ENCODE measurements at regions not wholly inside any gene's neighbourhood (a gene's known extent, or its start where the extent isn't known, plus 50 kb on each side); places are given as distances from the start of the nearest gene placed in this dataset.

DNA sequence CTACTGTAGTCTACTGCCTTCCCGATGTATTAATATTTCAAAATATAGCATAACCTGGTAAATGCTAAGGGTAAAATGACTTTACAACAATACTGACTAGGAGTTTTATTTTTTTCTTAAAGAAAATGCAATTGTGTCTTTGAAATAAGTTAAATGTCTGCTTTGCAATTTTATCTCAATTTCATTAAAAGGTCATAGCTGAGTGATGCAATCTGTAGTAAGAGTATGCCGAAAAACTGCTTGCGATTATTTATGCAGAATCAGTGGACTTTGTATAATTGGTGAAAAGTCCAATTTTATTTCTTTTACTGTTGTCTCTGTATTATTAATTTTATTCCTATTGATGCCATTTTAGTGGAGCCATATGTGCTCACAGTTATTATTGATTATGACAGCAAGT, 1143.6 kb upstream of the EPHA6 start:
- 100% methylated on average over 2 of the region's 3 CpGs for WGBS, 2 experiments
- no peak overlapping the region for H3K4me3 ChIP-seq (ENCODE audit: insufficient read depth, low read depth, low read length)
- no peaks in the 10 kb centered on the region for H3K4me1 ChIP-seq (ENCODE audit: control insufficient read depth, insufficient read depth, low read length)
- H3K36me3 ChIP-seq (ENCODE audit: control insufficient read depth, insufficient read depth, low read length), result no peaks in the 10 kb centered on the region
- H3K27me3 ChIP-seq (ENCODE audit: control insufficient read depth, insufficient read depth, low read length, poor library complexity, severe bottlenecking), result no peaks in the 10 kb centered on the region
- H3K9me3 ChIP-seq (ENCODE audit: control insufficient read depth, low read length), result no peaks in the 10 kb centered on the region
- H3K27ac ChIP-seq (ENCODE audit: insufficient read depth, low read depth, low read length, poor library complexity, severe bottlenecking), result no peak overlapping the region

- H3K9me3 ChIP-seq (ENCODE audit: control insufficient read depth, low read length), result no peaks in the 10 kb centered on the region
- no peak overlapping the region for H3K27ac ChIP-seq (ENCODE audit: insufficient read depth, low read depth, low read length, poor library complexity, severe bottlenecking)
- H3K4me1 ChIP-seq (ENCODE audit: control insufficient read depth, insufficient read depth, low read length), result no peaks in the 10 kb centered on the region
- H3K4me3 ChIP-seq (ENCODE audit: insufficient read depth, low read depth, low read length), result no peak overlapping the region
- no peaks in the 10 kb centered on the region for H3K36me3 ChIP-seq (ENCODE audit: control insufficient read depth, insufficient read depth, low read length)
- no peaks in the 10 kb centered on the region for H3K27me3 ChIP-seq (ENCODE audit: control insufficient read depth, insufficient read depth, low read length, poor library complexity, severe bottlenecking)
- WGBS, 2 experiments, result 92 to 94% methylated on average over 3 of the region's 3 CpGs
Observed at GRCh38 chr3:95673215-95673614, 1141.2 kb upstream of the EPHA6 start.

DNA sequence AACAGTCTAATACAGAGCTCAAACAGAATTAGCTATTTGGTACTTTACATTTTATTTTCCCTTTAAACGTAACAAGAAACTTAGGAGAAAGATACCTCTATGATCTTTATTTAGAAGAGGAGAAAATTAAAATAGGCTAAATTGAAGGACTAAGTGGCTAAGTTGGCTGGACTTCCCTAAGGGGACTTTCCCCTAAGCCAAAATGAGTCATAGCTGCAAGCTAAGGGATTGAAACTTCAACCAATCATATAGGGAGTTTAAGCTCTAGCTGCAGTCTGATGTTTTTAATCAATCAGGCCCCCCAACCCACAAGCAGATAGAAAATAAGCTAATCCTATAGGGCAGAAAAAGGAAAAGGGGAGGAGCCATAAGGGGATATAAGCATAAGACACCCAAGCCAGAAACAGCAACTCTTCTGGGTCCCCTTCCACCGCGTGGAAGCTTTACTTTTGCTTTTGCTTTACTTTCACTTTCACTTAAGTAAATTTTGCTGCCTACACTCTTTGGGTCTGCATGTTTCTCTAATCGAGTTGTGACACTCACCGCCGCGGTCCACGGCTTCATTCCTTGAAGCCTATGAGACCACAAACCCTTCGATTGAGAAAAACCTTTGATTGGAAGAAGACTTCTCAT, 1108.5 kb upstream of the EPHA6 start:
- no peaks in the 10 kb centered on the region for H3K4me1 ChIP-seq (ENCODE audit: control insufficient read depth, insufficient read depth, low read length)
- H3K4me3 ChIP-seq (ENCODE audit: insufficient read depth, low read depth, low read length), result no peak overlapping the region
- WGBS, 2 experiments, result 99% methylated on average over 7 to 9 of the region's 9 CpGs
- no peaks in the 10 kb centered on the region for H3K36me3 ChIP-seq (ENCODE audit: control insufficient read depth, insufficient read depth, low read length)
- no peaks in the 10 kb centered on the region for H3K9me3 ChIP-seq (ENCODE audit: control insufficient read depth, low read length)
- no peak overlapping the region for H3K27ac ChIP-seq (ENCODE audit: insufficient read depth, low read depth, low read length, poor library complexity, severe bottlenecking)
- H3K27me3 ChIP-seq (ENCODE audit: control insufficient read depth, insufficient read depth, low read length, poor library complexity, severe bottlenecking), result no peaks in the 10 kb centered on the region

DNA sequence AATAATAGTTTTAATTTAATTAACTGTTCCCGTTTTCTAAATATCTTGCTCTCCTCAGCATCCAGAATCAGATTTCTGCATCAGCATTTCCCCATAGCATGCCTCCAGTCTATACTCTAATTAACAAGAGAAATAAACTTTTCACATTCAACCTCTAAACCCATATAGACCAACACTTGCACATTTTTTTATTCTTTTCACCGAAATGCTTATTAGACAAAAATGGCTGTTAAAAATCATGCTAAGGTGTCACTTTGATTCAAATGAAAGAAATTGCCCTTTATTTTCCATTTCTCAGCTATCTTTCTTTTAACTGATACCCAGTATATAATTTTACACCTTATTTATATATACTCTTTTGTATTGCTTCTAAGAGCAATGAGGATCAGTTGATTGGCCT, 1107.1 kb upstream of the EPHA6 start:
- no peaks in the 10 kb centered on the region for H3K4me1 ChIP-seq (ENCODE audit: control insufficient read depth, insufficient read depth, low read length)
- H3K27ac ChIP-seq (ENCODE audit: insufficient read depth, low read depth, low read length, poor library complexity, severe bottlenecking), result no peak overlapping the region
- H3K4me3 ChIP-seq (ENCODE audit: insufficient read depth, low read depth, low read length), result no peak overlapping the region
- no peaks in the 10 kb centered on the region for H3K36me3 ChIP-seq (ENCODE audit: control insufficient read depth, insufficient read depth, low read length)
- WGBS, 2 experiments, result 91 to 93% methylated on average over 2 of the region's 2 CpGs
- no peaks in the 10 kb centered on the region for H3K9me3 ChIP-seq (ENCODE audit: control insufficient read depth, low read length)
- no peaks in the 10 kb centered on the region for H3K27me3 ChIP-seq (ENCODE audit: control insufficient read depth, insufficient read depth, low read length, poor library complexity, severe bottlenecking)

DNA sequence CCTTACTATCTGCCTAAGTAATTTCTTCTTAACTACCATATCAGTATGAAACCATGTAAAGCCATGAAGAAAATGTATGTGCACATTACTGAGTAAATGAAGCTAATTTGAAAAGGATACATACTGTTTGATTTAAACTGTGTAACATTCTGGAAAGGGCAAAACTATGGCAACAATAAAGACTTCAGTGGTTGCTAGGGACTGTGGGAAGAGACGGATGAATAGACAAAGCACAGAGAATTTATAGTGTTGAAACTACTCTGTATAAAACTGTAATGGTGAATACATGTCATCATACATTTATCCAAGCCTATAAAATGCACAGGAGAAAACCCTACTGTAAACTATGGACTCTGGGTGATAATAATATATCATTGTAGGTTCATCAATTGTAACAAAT, 1103.7 kb upstream of the EPHA6 start:
- H3K27me3 ChIP-seq (ENCODE audit: control insufficient read depth, insufficient read depth, low read length, poor library complexity, severe bottlenecking), result no peaks in the 10 kb centered on the region
- H3K27ac ChIP-seq (ENCODE audit: insufficient read depth, low read depth, low read length, poor library complexity, severe bottlenecking), result no peak overlapping the region
- no peaks in the 10 kb centered on the region for H3K36me3 ChIP-seq (ENCODE audit: control insufficient read depth, insufficient read depth, low read length)
- no peak overlapping the region for H3K4me3 ChIP-seq (ENCODE audit: insufficient read depth, low read depth, low read length)
- H3K4me1 ChIP-seq (ENCODE audit: control insufficient read depth, insufficient read depth, low read length), result no peaks in the 10 kb centered on the region
- no peaks in the 10 kb centered on the region for H3K9me3 ChIP-seq (ENCODE audit: control insufficient read depth, low read length)
- WGBS, 2 experiments, result 100% methylated on average over 1 of the region's 1 CpG

DNA sequence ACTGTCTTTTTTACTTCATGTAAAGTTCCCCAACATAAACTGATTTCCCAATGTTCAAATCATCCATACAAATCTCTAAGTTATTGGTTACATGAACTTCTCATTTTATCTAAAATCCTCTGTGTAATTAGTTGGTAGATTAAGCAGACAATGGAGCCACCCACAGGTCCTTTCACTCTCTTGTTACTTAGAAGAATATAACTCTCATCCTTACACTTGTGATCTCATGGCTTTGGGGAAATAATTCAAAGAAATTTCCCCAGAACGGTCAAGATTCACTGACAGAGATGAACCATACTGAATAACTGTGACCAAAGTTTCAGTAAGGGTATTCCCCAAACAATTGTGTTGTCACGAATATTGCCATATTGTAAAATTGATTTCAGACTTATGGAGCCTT, 1102.6 kb upstream of the EPHA6 start:
- 95 to 100% methylated on average over 2 of the region's 2 CpGs for WGBS, 2 experiments
- no peaks in the 10 kb centered on the region for H3K9me3 ChIP-seq (ENCODE audit: control insufficient read depth, low read length)
- H3K27ac ChIP-seq (ENCODE audit: insufficient read depth, low read depth, low read length, poor library complexity, severe bottlenecking), result no peak overlapping the region
- no peaks in the 10 kb centered on the region for H3K4me1 ChIP-seq (ENCODE audit: control insufficient read depth, insufficient read depth, low read length)
- H3K4me3 ChIP-seq (ENCODE audit: insufficient read depth, low read depth, low read length), result no peak overlapping the region
- H3K36me3 ChIP-seq (ENCODE audit: control insufficient read depth, insufficient read depth, low read length), result no peaks in the 10 kb centered on the region
- no peaks in the 10 kb centered on the region for H3K27me3 ChIP-seq (ENCODE audit: control insufficient read depth, insufficient read depth, low read length, poor library complexity, severe bottlenecking)

GRCh38 chr3:95715128-95715527, 1099.3 kb upstream of the EPHA6 start:
- H3K9me3 ChIP-seq (ENCODE audit: control insufficient read depth, low read length), result no peaks in the 10 kb centered on the region
- no peaks in the 10 kb centered on the region for H3K27me3 ChIP-seq (ENCODE audit: control insufficient read depth, insufficient read depth, low read length, poor library complexity, severe bottlenecking)
- no peaks in the 10 kb centered on the region for H3K4me1 ChIP-seq (ENCODE audit: control insufficient read depth, insufficient read depth, low read length)
- H3K36me3 ChIP-seq (ENCODE audit: control insufficient read depth, insufficient read depth, low read length), result no peaks in the 10 kb centered on the region
- H3K4me3 ChIP-seq (ENCODE audit: insufficient read depth, low read depth, low read length), result no peak overlapping the region
- H3K27ac ChIP-seq (ENCODE audit: insufficient read depth, low read depth, low read length, poor library complexity, severe bottlenecking), result no peak overlapping the region
- WGBS, 2 experiments, result 44 to 60% methylated on average over 2 of the region's 3 CpGs

GRCh38 chr3:95717048-95717447, 1097.3 kb upstream of the EPHA6 start:
- H3K36me3 ChIP-seq (ENCODE audit: control insufficient read depth, insufficient read depth, low read length), result no peaks in the 10 kb centered on the region
- H3K4me3 ChIP-seq (ENCODE audit: insufficient read depth, low read depth, low read length), result no peak overlapping the region
- no peaks in the 10 kb centered on the region for H3K9me3 ChIP-seq (ENCODE audit: control insufficient read depth, low read length)
- H3K27ac ChIP-seq (ENCODE audit: insufficient read depth, low read depth, low read length, poor library complexity, severe bottlenecking), result no peak overlapping the region
- H3K4me1 ChIP-seq (ENCODE audit: control insufficient read depth, insufficient read depth, low read length), result no peaks in the 10 kb centered on the region
- H3K27me3 ChIP-seq (ENCODE audit: control insufficient read depth, insufficient read depth, low read length, poor library complexity, severe bottlenecking), result no peaks in the 10 kb centered on the region

GRCh38 chr3:95718168-95718567, 1096.2 kb upstream of the EPHA6 start:
- Histone ChIP-seq H3K36me3 (ENCODE audit: control insufficient read depth, insufficient read depth, low read length) (no peaks in the 10 kb centered on the region), H3K27me3 (ENCODE audit: control insufficient read depth, insufficient read depth, low read length, poor library complexity, severe bottlenecking) (no peaks in the 10 kb centered on the region), H3K27ac (ENCODE audit: insufficient read depth, low read depth, low read length, poor library complexity, severe bottlenecking) (no peak overlapping the region), H3K4me3 (ENCODE audit: insufficient read depth, low read depth, low read length) (no peak overlapping the region), H3K4me1 (ENCODE audit: control insufficient read depth, insufficient read depth, low read length) (no peaks in the 10 kb centered on the region), H3K9me3 (ENCODE audit: control insufficient read depth, low read length) (no peaks in the 10 kb centered on the region)

DNA sequence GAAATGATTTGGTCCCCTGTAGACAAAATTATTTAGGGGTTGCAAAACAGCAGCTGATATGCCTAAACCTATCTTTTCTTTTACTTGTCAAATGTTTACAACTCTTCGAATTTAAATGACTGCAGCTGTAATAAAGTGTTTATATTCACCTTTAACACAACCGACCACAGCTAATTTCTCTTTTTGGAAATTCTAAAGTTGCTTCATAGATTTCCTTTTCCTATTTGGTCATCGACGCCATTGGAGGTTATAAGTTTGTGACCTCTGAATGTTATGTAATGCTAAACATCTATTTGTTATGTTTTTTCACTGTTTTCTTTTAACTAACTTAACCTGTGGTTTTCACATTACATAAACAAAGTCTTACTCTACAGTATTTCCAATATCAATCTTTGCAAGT, 1094.9 kb upstream of the EPHA6 start:
- H3K36me3 ChIP-seq (ENCODE audit: control insufficient read depth, insufficient read depth, low read length), result no peaks in the 10 kb centered on the region
- H3K4me1 ChIP-seq (ENCODE audit: control insufficient read depth, insufficient read depth, low read length), result no peaks in the 10 kb centered on the region
- H3K27ac ChIP-seq (ENCODE audit: insufficient read depth, low read depth, low read length, poor library complexity, severe bottlenecking), result no peak overlapping the region
- H3K9me3 ChIP-seq (ENCODE audit: control insufficient read depth, low read length), result no peaks in the 10 kb centered on the region
- WGBS, 2 experiments, result 84 to 100% methylated on average over 1 to 4 of the region's 4 CpGs
- no peak overlapping the region for H3K4me3 ChIP-seq (ENCODE audit: insufficient read depth, low read depth, low read length)
- H3K27me3 ChIP-seq (ENCODE audit: control insufficient read depth, insufficient read depth, low read length, poor library complexity, severe bottlenecking), result no peaks in the 10 kb centered on the region

DNA sequence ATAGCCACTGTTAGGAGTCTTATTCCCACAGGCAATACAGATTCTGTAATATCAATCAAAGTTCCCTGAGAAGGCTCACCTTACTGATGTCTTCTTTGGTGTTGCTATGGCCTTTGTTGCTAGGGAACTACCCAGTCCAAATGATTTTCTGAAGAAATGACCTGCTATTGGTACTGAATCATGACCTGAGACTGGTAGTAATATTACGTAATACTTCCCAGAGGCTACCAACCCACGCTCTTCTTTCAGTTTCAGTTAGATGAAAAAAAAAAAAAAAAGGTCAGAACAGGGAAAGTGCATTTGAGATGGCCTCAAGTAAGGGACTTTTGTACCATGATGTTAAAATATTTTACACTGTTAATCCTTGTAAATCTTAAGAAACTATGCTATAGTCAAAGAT, 1092.5 kb upstream of the EPHA6 start:
- Histone ChIP-seq H3K9me3 (ENCODE audit: control insufficient read depth, low read length) (no peaks in the 10 kb centered on the region), H3K4me3 (ENCODE audit: insufficient read depth, low read depth, low read length) (no peak overlapping the region), H3K36me3 (ENCODE audit: control insufficient read depth, insufficient read depth, low read length) (no peaks in the 10 kb centered on the region), H3K27me3 (ENCODE audit: control insufficient read depth, insufficient read depth, low read length, poor library complexity, severe bottlenecking) (no peaks in the 10 kb centered on the region), H3K4me1 (ENCODE audit: control insufficient read depth, insufficient read depth, low read length) (no peaks in the 10 kb centered on the region), H3K27ac (ENCODE audit: insufficient read depth, low read depth, low read length, poor library complexity, severe bottlenecking) (no peak overlapping the region)
- WGBS, 2 experiments, result 100% methylated on average over 2 of the region's 2 CpGs

Data from ectodermal cell (in vitro differentiated cells).